HTR-8/SVneo (cell line): ENCODE measurements at regions not wholly inside any gene's neighbourhood (a gene's known extent, or its start where the extent isn't known, plus 50 kb on each side); places are given as distances from the start of the nearest gene placed in this dataset.

Experiments used
- DNase-seq: peaks from one replicate; pipeline ENCODE4 v3.0.0; 2011; ENCODE audit warnings: low spot score, mixed read lengths; ENCODE audit not compliant: insufficient read length
- FAIRE-seq: peaks from 2 replicates; lab custom pipeline; 2011; peaks lifted over from hg19 to GRCh38; lab: Jason Lieb, UNC

- DNase-seq: no peak
- no peak for FAIRE-seq
Measured at GRCh38 chr2:111703759-111704158, 180.2 kb downstream of the ANAPC1 start.

- peak; percentile 76 for FAIRE-seq
Measured at GRCh38 chr2:111704246-111704645, 179.7 kb downstream of the ANAPC1 start.

GRCh38 chr2:111705239-111705638 is 178.8 kb downstream of the ANAPC1 start:
- DNase-seq (no peak), FAIRE-seq (no peak)

More at GRCh38 chr2:111704246-111704645, 179.7 kb downstream of the ANAPC1 start:
- peak; percentile 57 for DNase-seq

GRCh38 chr2:111705711-111706336 is 178.2 kb downstream of the ANAPC1 start:
- DNase-seq (peak; percentile 78), FAIRE-seq (peak; percentile 20)

- no peak for FAIRE-seq
- no peak for DNase-seq
Measured at GRCh38 chr2:111706481-111707001, 177.5 kb downstream of the ANAPC1 start.

- DNase-seq (no peak), FAIRE-seq (no peak)
Measured at GRCh38 chr2:111707700-111708099, 176.3 kb downstream of the ANAPC1 start.

- FAIRE-seq (no peak), DNase-seq (no peak)
Measured at GRCh38 chr2:111708476-111709180, 175.4 kb downstream of the ANAPC1 start.

GRCh38 chr2:111709321-111709720 is 174.7 kb downstream of the ANAPC1 start:
- FAIRE-seq: no peak
- no peak for DNase-seq

GRCh38 chr2:111710085-111710484 is 173.9 kb downstream of the ANAPC1 start:
- FAIRE-seq: no peak
- DNase-seq: no peak

- DNase-seq (no peak), FAIRE-seq (no peak)
Measured at GRCh38 chr2:111710613-111711012, 173.4 kb downstream of the ANAPC1 start.

GRCh38 chr2:111711270-111711669 is 172.7 kb downstream of the ANAPC1 start:
- FAIRE-seq (no peak), DNase-seq (no peak)

GRCh38 chr2:111712361-111712760 is 171.6 kb downstream of the ANAPC1 start:
- no peak for DNase-seq
- FAIRE-seq: no peak

GRCh38 chr2:111712940-111713515 is 171.0 kb downstream of the ANAPC1 start:
- DNase-seq (no peak), FAIRE-seq (no peak)

GRCh38 chr2:111715987-111716904 is 167.7 kb downstream of the ANAPC1 start:
- no peak for FAIRE-seq
- DNase-seq: no peak

GRCh38 chr2:111716905-111717775 is 166.9 kb downstream of the ANAPC1 start:
- no peak for FAIRE-seq
- DNase-seq: no peak
